ENCODE measurements at regions not wholly inside any gene's neighbourhood (a gene's known extent, or its start where the extent isn't known, plus 50 kb on each side); places are given as distances from the start of the nearest gene placed in this dataset.

DNA sequence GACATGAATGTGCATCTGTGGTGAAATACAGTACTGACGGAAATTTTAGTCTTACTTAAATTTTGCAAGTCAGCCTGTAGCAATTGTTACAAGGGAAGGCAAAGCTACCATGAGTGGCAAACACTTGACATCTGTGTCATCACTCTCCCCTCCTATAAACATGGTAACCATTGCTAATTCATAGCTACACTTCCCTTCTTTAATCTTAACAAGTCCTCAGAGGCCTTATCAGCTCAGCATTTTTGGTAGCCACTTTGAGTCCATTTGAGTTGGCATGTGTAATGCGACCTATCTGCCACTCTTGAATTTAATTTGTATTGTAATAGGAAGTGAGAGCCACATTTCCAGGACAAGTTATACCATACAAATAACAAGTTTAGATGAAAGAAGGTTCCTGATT is 218.1 kb downstream of the RMST start:
- TF ChIP-seq GATA2 (IDR thresholded peaks at IDR 0.05; ENCODE audit: low read depth, low read length) (no peak), GATA3 (IDR thresholded peaks at IDR 0.05; ENCODE audit: low read depth, low read length) (no peak)

Data from SH-SY5Y (cell line).